Tibial artery (tissue), 4 donors: ENCODE measurements at regions not wholly inside any gene's neighbourhood (a gene's known extent, or its start where the extent isn't known, plus 50 kb on each side); places are given as distances from the start of the nearest gene placed in this dataset.

Experiments
- DNase-seq, 2 donors: peaks; one replicate each; pipeline ENCODE4 v3.0.0-alpha.2; 2019
- H3K27ac ChIP-seq, 2 donors: fragments of 200-600 bp; sonication (generic) in 1 of 2; 1 replicate in 1 of 2; 2 replicates in 1 of 2; pipeline ENCODE4 v1.5.1; 2018 to 2019; ENCODE audit warnings: mild to moderate bottlenecking in 1 of 2
- H3K27me3 ChIP-seq, 2 donors: fragments of 200-600 bp; sonication (generic) in 1 of 2; one replicate each; pipeline versions ENCODE4 v1.5.1 to v1.6.0; 2016 to 2019
- H3K36me3 ChIP-seq, 3 donors: fragments of 200-600 bp; sonication (generic) in 2 of 3; one replicate each; pipeline ENCODE4 v1.5.1; 2016 to 2019; ENCODE audit warnings: mild to moderate bottlenecking in 2 of 3
- H3K4me1 ChIP-seq, 4 donors: fragments of 200-600 bp; sonication (generic) in 2 of 4; 1 replicate in 3 of 4; 2 replicates in 1 of 4; pipeline ENCODE4 v1.5.1; 2016 to 2019
- H3K4me3 ChIP-seq, 2 donors: fragments of 200-600 bp; sonication (generic) in 1 of 2; 1 replicate in 1 of 2; 2 replicates in 1 of 2; pipeline ENCODE4 v1.5.1; 2018 to 2019; ENCODE audit warnings: mild to moderate bottlenecking in 2 of 2
- H3K9me3 ChIP-seq, 3 donors: fragments of 200-600 bp; sonication (generic) in 1 of 3; one replicate each; pipeline ENCODE4 v1.5.1; 2016 to 2019
- intact Hi-C: fragments of 100-400 bp; cut with DNase I; formaldehyde crosslinking; loops from one replicate; pipeline ENCODE4 v1.15.0; 2023; ENCODE audit warnings: low total_unique reads
- TF ChIP-seq, protein P1 (sequence below), 2 experiments: fragments of 200-600 bp in 1 of 2; fragments of 450-650 bp in 1 of 2; IDR thresholded peaks; one replicate each; pipeline ENCODE4 v1.5.1; 2017 to 2019; ENCODE audit warnings: antibody characterized with exemption in 2 of 2, mild to moderate bottlenecking in 1 of 2, moderate library complexity in 1 of 2

DNA sequence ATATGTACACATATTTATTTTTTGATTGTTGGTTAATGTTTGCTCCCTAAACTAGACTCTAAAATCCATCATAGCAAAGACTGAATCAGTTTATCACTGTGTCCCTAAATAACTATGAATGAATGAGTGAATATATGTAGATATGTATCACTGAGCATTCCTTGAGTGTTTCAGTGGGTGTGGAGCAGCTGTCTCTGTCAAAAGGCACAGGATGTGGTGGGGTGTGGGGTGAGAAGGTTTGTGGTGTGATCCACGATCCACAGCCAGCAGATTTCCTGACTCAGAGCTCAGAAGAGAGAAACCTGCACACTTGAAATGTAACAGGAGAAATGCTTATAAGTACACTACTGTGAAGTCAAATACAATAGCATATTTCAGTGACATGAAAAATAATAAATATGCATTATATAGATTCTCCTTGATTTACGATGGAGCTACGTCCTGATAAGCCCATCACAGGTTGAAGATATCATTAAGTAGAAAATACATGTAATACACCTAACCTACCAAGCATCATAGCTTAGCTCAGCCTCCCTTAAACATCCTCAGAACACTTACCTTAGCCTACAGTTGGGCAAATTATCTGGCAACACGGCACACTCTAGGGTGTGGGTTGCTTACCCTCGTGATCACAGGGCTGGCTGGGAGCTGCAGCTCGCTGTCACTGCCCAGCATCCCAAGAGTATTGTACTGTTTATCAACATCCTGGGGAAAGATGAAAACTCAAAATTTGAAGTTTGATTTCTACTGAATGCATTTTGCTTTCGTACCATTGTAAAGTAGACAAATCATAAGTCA is 287.0 kb downstream of the GAS1 start:
- H3K4me3 ChIP-seq: no peak overlapping the region
- no peaks in the 10 kb centered on the region for H3K9me3 ChIP-seq

DNA sequence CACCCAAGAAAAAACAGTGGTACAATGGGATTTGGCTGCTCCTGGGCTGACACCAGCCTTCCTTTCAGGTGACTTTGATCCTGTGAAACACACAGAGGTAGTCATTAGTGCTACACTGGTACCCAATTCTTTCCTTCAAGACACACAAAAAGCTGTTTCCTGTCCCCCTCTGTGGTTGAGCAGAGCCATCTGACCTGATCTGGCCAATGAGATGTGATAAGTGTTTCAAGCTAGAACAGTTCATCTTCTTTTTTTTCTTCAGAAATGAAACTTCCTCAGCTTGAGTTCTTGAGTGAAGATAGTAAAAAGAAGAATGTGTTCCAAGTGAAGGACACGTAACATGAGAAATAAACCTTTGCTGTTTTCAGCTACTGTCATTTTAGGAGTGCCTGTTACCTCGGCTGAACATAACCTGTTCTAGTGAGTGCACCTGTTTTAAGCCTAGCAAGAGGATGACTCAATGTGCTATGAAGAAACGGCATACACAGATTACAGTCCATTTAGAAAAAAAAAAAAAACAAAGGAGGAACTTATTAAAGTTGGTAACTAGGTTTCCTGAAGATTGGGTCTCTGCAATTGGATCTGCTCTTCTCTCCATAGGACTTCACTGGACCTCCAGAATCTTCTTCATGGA is 287.8 kb downstream of the GAS1 start:
- no peak for DNase-seq
- TF ChIP-seq, protein P1, sequence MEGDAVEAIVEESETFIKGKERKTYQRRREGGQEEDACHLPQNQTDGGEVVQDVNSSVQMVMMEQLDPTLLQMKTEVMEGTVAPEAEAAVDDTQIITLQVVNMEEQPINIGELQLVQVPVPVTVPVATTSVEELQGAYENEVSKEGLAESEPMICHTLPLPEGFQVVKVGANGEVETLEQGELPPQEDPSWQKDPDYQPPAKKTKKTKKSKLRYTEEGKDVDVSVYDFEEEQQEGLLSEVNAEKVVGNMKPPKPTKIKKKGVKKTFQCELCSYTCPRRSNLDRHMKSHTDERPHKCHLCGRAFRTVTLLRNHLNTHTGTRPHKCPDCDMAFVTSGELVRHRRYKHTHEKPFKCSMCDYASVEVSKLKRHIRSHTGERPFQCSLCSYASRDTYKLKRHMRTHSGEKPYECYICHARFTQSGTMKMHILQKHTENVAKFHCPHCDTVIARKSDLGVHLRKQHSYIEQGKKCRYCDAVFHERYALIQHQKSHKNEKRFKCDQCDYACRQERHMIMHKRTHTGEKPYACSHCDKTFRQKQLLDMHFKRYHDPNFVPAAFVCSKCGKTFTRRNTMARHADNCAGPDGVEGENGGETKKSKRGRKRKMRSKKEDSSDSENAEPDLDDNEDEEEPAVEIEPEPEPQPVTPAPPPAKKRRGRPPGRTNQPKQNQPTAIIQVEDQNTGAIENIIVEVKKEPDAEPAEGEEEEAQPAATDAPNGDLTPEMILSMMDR (IDR thresholded peaks at IDR 0.05): no peak
- no peaks in the 10 kb centered on the region for H3K36me3 ChIP-seq

More for the DNA sequence above, 287.0 kb downstream of the GAS1 start:
- DNase-seq: no peak
- H3K36me3 ChIP-seq: no peaks in the 10 kb centered on the region
- intact Hi-C loops: no loop called here
- no peaks in the 10 kb centered on the region for H3K4me1 ChIP-seq
- TF ChIP-seq, protein P1 (IDR thresholded peaks at IDR 0.05): no peak
- no peak overlapping the region for H3K27ac ChIP-seq
- no peaks in the 10 kb centered on the region for H3K27me3 ChIP-seq

GRCh38 chr9:86655147-86655546 is 292.2 kb downstream of the GAS1 start:
- H3K4me3 ChIP-seq: no peak overlapping the region
- no peaks in the 10 kb centered on the region for H3K9me3 ChIP-seq
- peaks cover 0 to 5% (median 0%) of the 10 kb centered on the region in 4 donors for H3K4me1 ChIP-seq
- H3K27me3 ChIP-seq: no peaks in the 10 kb centered on the region
- no peaks in the 10 kb centered on the region for H3K36me3 ChIP-seq
- no peak overlapping the region for H3K27ac ChIP-seq
- no peak for DNase-seq
- TF ChIP-seq, protein P1 (IDR thresholded peaks at IDR 0.05): no peak
- intact Hi-C loops: no loop called here

More for the DNA sequence above, 287.8 kb downstream of the GAS1 start:
- Histone ChIP-seq H3K9me3 (no peaks in the 10 kb centered on the region), H3K4me1 (no peaks in the 10 kb centered on the region), H3K27me3 (no peaks in the 10 kb centered on the region), H3K4me3 (no peak overlapping the region), H3K27ac (no peak overlapping the region)
- intact Hi-C loops: no loop called here

DNA sequence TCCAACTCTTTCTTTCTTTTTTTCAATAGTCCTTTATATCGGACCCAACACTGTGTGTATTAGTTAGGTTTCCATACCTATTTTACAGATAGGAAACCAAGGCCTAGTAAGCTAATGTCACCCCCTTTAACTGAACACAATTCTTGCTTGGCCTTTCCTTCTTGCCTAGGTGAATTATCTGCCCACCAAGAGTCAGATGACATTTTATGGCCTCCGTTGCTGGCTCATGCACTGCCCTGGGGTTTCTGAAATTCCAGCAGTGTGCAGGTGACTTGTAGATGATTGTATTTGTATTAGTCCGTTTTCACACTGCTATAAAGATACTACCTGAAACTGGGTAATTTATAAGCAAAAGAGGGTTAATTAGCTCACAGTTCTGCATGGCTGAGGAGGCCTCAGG is 293.8 kb downstream of the GAS1 start:
- intact Hi-C loops: no loop called here
- Histone ChIP-seq H3K4me1 (peaks cover 0 to 5% (median 0%) of the 10 kb centered on the region in 4 donors), H3K9me3 (no peaks in the 10 kb centered on the region), H3K4me3 (no peak overlapping the region), H3K36me3 (no peaks in the 10 kb centered on the region), H3K27me3 (no peaks in the 10 kb centered on the region), H3K27ac (no peak overlapping the region)
- TF ChIP-seq, protein P1 (IDR thresholded peaks at IDR 0.05): no peak
- no peak for DNase-seq

DNA sequence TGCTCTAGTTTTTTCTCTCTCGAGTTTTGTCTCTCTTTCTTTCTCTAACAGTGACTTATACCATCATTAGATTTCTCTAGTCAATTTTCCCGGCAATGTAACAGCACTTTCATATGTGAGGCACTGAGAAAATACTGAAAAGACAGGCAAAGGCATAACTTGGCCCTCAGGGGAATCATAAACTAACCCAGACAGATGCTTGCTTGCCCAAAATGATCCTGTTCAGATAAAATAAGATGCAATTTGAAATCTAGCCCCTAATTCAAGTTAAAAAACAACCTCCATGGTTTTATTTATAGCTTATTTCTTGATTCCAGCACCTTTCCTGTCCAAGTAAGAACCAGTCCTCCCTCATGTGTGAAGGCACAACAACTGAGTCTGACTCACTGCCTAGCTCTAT is 294.6 kb downstream of the GAS1 start:
- TF ChIP-seq, protein P1 (IDR thresholded peaks at IDR 0.05): no peak
- H3K9me3 ChIP-seq: no peaks in the 10 kb centered on the region
- H3K4me3 ChIP-seq: no peak overlapping the region
- no peaks in the 10 kb centered on the region for H3K27me3 ChIP-seq
- no peaks in the 10 kb centered on the region for H3K36me3 ChIP-seq
- H3K27ac ChIP-seq: no peak overlapping the region
- H3K4me1 ChIP-seq: peaks cover 0 to 5% (median 0%) of the 10 kb centered on the region in 4 donors
- no peak for DNase-seq
- intact Hi-C loops: no loop called here
